Breast epithelium (tissue), 3 donors: ENCODE measurements at regions not wholly inside any gene's neighbourhood (a gene's known extent, or its start where the extent isn't known, plus 50 kb on each side); places are given as distances from the start of the nearest gene placed in this dataset.

Experiments used
- POLR2A ChIP-seq: fragments of 450-650 bp; IDR thresholded peaks from one replicate; pipeline ENCODE4 v1.6.1; 2016; ENCODE audit warnings: antibody characterized with exemption, mild to moderate bottlenecking, moderate library complexity
- POLR2AphosphoS5 ChIP-seq, 3 donors: sonication (generic); formaldehyde crosslinking; IDR thresholded peaks; one replicate each; pipeline ENCODE4 v1.6.1; 2017; ENCODE audit warnings: antibody characterized with exemption in 3 of 3
- TF ChIP-seq, protein P1 (sequence below), 3 donors: fragments of 450-650 bp; IDR thresholded peaks; one replicate each; pipeline ENCODE4 v1.5.1; 2016 to 2017; ENCODE audit warnings: antibody characterized with exemption in 3 of 3, mild to moderate bottlenecking in 3 of 3, moderate library complexity in 3 of 3

DNA sequence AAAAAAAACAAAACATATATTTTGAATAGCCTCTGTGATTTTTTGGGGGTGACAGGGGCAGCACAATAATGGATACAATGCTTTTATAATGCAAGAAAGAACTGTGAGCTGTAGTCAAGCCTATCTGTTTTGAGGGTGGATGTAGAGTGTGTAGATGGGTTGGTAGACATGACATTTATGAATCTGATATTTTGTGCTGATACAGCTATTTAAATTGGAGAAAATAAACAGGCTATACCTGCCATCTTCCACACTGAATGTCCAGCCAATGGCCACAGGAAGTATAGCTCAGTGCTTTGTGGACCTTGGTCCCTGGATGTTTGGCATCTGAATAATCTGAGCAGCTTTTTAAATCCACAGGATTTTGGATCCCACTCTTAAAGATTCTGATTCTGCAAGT lies 175.0 kb downstream of the NEDD1 start:
- TF ChIP-seq, protein P1, sequence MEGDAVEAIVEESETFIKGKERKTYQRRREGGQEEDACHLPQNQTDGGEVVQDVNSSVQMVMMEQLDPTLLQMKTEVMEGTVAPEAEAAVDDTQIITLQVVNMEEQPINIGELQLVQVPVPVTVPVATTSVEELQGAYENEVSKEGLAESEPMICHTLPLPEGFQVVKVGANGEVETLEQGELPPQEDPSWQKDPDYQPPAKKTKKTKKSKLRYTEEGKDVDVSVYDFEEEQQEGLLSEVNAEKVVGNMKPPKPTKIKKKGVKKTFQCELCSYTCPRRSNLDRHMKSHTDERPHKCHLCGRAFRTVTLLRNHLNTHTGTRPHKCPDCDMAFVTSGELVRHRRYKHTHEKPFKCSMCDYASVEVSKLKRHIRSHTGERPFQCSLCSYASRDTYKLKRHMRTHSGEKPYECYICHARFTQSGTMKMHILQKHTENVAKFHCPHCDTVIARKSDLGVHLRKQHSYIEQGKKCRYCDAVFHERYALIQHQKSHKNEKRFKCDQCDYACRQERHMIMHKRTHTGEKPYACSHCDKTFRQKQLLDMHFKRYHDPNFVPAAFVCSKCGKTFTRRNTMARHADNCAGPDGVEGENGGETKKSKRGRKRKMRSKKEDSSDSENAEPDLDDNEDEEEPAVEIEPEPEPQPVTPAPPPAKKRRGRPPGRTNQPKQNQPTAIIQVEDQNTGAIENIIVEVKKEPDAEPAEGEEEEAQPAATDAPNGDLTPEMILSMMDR (IDR thresholded peaks at IDR 0.05) = no peak
- TF ChIP-seq POLR2A (no peak), POLR2AphosphoS5 (IDR thresholded peaks at IDR 0.05) (no peak)
